ENCODE measurements at regions not wholly inside any gene's neighbourhood (a gene's known extent, or its start where the extent isn't known, plus 50 kb on each side); places are given as distances from the start of the nearest gene placed in this dataset.

- Histone ChIP-seq H3K9me3 (ENCODE audit: insufficient read depth in 2 of 2, low read depth in 1 of 2, low read length in 1 of 2) (peaks cover 10 to 14% of the 10 kb centered on the region in 2 experiments), H3K4me2 (ENCODE audit: insufficient read depth in 1 of 2, low read depth in 2 of 2, low read length in 2 of 2) (no peak overlapping the region), H3K79me2 (ENCODE audit: control insufficient read depth in 1 of 2, insufficient read depth in 2 of 2, low read length in 2 of 2) (no peaks in the 10 kb centered on the region), H3K4me1 (replicated peaks in 1 of 4; ENCODE audit: control insufficient read depth in 3 of 4, insufficient read depth in 4 of 4, low read length in 3 of 4) (peaks cover 0 to 3% (median 2%) of the 10 kb centered on the region in 4 experiments; a peak in 3 of 7 replicates), H2BK5ac (ENCODE audit: low read depth, low read length) (no peak overlapping the region), H2AK5ac (ENCODE audit: low read depth, low read length) (no peak overlapping the region), H2BK120ac (replicated peaks; ENCODE audit: low read depth, low read length) (no peak overlapping the region), H3K4me3 (ENCODE audit: extremely low read depth in 1 of 4, insufficient read depth in 2 of 4, low read depth in 3 of 4, low read length in 4 of 4) (no peak overlapping the region), H2AFZ (ENCODE audit: low read length) (no peak overlapping the region), H4K91ac (replicated peaks; ENCODE audit: insufficient read length, low read length) (no peak overlapping the region), H2BK15ac (ENCODE audit: low read length) (no peak overlapping the region), H4K20me1 (replicated peaks in 1 of 2; ENCODE audit: control insufficient read depth in 1 of 2, insufficient read depth in 2 of 2, low read length in 2 of 2) (no peaks in the 10 kb centered on the region), H3K18ac (ENCODE audit: extremely low read depth, low read length) (no peak overlapping the region), H2BK12ac (ENCODE audit: low read depth, low read length) (no peak overlapping the region), H3K14ac (ENCODE audit: insufficient read length) (no peak overlapping the region), H3K27ac (ENCODE audit: low read depth, low read length) (no peak overlapping the region), H3K27me3 (replicated peaks in 1 of 4; ENCODE audit: control insufficient read depth in 3 of 4, extremely low read depth in 1 of 4, insufficient read depth in 3 of 4, low read length in 3 of 4) (no peaks in the 10 kb centered on the region), H3K23me2 (ENCODE audit: low read depth, low read length) (no peaks in the 10 kb centered on the region), H4K8ac (ENCODE audit: extremely low read depth, insufficient read depth, low read length) (no peak overlapping the region), H3K56ac (replicated peaks; ENCODE audit: insufficient read length, low read depth, low read length) (no peak overlapping the region), H3K23ac (ENCODE audit: insufficient read length) (no peak overlapping the region), H3K36me3 (ENCODE audit: control insufficient read depth in 2 of 4, insufficient read depth in 4 of 4, low read length in 3 of 4) (peaks cover 0 to 3% (median 0%) of the 10 kb centered on the region in 4 experiments; a peak in 1 of 8 replicates), H3K4ac (replicated peaks; ENCODE audit: insufficient read length, low read depth, low read length) (no peak overlapping the region), H3K79me1 (ENCODE audit: low read depth, low read length) (no peaks in the 10 kb centered on the region), H4K5ac (ENCODE audit: insufficient read length, low read depth, low read length) (no peak overlapping the region), H3K9ac (replicated peaks in 1 of 4; ENCODE audit: extremely low read depth in 1 of 4, low read depth in 3 of 4, low read length in 3 of 4) (no peak overlapping the region), H2BK20ac (ENCODE audit: low read length) (no peak overlapping the region)
- TF ChIP-seq MAFK (IDR thresholded peaks at IDR 0.05; ENCODE audit: low read depth, low read length) (no peak), ATF3 (IDR thresholded peaks at IDR 0.05; ENCODE audit: insufficient read depth, low read depth, low read length) (no peak), ZNF274 (IDR thresholded peaks at IDR 0.05; ENCODE audit: borderline replicate concordance, extremely low read depth, low read length) (no peak), TAF7 (optimal IDR thresholded peaks at IDR 0.05; ENCODE audit: borderline replicate concordance, low read depth, low read length) (no peak), CREB1 (IDR thresholded peaks at IDR 0.05) (no peak), GABPA (IDR thresholded peaks at IDR 0.05; ENCODE audit: borderline replicate concordance, insufficient read depth, low read length) (no peak)
- ChIA-PET POLR2A (ENCODE audit: partially characterized antibody) (interaction anchor here (0.9 kb wide), 1 partner anchor 13 kb away, joined by 3 read pairs; no protein-coding TSS in a partner anchor), CTCF (ENCODE audit: partially characterized antibody) (interaction anchor here (0.9 kb wide), 1 partner anchor 11 kb away, joined by 3 read pairs; no protein-coding TSS in a partner anchor)
- WGBS, 2 experiments (ENCODE audit: extremely low coverage in 1 of 2, insufficient coverage in 1 of 2, insufficient read length in 1 of 2, insufficient replicate concordance in 2 of 2, low coverage in 1 of 2, low lambda C conversion rate in 2 of 2, missing lambda C conversion rate in 1 of 2): 88% methylated on average over 5 of the region's 7 CpGs; no CpG with 5 or more reads in 1 of the 2 experiments
- FAIRE-seq: no peak
- no peak for DNase-seq (ENCODE audit: low read depth in 1 of 2, low spot score in 2 of 2)
These were observed 106.3 kb upstream of the DLG1 start for GRCh38 chr3:197404754-197405153.

All from H1 (cell line).